HepG2 (cell line): ENCODE measurements at regions not wholly inside any gene's neighbourhood (a gene's known extent, or its start where the extent isn't known, plus 50 kb on each side); places are given as distances from the start of the nearest gene placed in this dataset.

Experiments
- ETV6 ChIP-seq: sonication (generic); formaldehyde crosslinking; conservative IDR thresholded peaks from 2 replicates; pipeline ENCODE4 v1.4.0; 2020; ENCODE audit warnings: missing genetic modification reagents
- KLF12 ChIP-seq: sonication (generic); formaldehyde crosslinking; IDR thresholded peaks from 2 replicates; pipeline ENCODE4 v1.4.0; 2020; ENCODE audit warnings: missing genetic modification reagents, borderline replicate concordance
- RCOR2 ChIP-seq: IDR thresholded peaks from 2 replicates; pipeline ENCODE4 v1.6.1; 2016; ENCODE audit warnings: missing biosample characterization, missing genetic modification reagents
- SIX4 ChIP-seq: sonication (generic); formaldehyde crosslinking; IDR thresholded peaks from 2 replicates; pipeline ENCODE4 v1.4.0; 2020; ENCODE audit warnings: missing genetic modification reagents
- YEATS2 ChIP-seq: sonication (generic); formaldehyde crosslinking; IDR thresholded peaks from 2 replicates; pipeline ENCODE4 v1.4.0; 2020; ENCODE audit warnings: missing genetic modification reagents, borderline replicate concordance
- ZNF101 ChIP-seq: sonication (generic); formaldehyde crosslinking; IDR thresholded peaks from 2 replicates; pipeline ENCODE4 v1.4.0; 2020; ENCODE audit warnings: mild to moderate bottlenecking, low read depth, missing genetic modification reagents, borderline replicate concordance
- ZNF441 ChIP-seq: sonication (generic); formaldehyde crosslinking; IDR thresholded peaks from 2 replicates; pipeline ENCODE4 v1.7.0; 2021; ENCODE audit warnings: missing genetic modification reagents, borderline replicate concordance
- ZNF549 ChIP-seq: sonication (generic); formaldehyde crosslinking; IDR thresholded peaks from 2 replicates; pipeline ENCODE4 v1.5.0; 2020; ENCODE audit warnings: missing genetic modification reagents
- TF ChIP-seq, protein P1 (sequence below): sonication (generic); formaldehyde crosslinking; IDR thresholded peaks from 2 replicates; pipeline ENCODE4 v1.4.0; 2020; ENCODE audit warnings: low read depth, mild to moderate bottlenecking, missing genetic modification reagents
- TF ChIP-seq, protein P2 (sequence below): sonication (generic); formaldehyde crosslinking; IDR thresholded peaks from 2 replicates; pipeline ENCODE4 v1.9.0; 2021; ENCODE audit warnings: missing genetic modification reagents, mild to moderate bottlenecking, borderline replicate concordance
- TF ChIP-seq, protein P3 (sequence below): sonication (generic); formaldehyde crosslinking; conservative IDR thresholded peaks from 2 replicates; pipeline ENCODE4 v1.4.0; 2020; ENCODE audit warnings: missing genetic modification reagents
- TF ChIP-seq, protein P4 (sequence below): sonication (generic); formaldehyde crosslinking; IDR thresholded peaks from 2 replicates; pipeline ENCODE4 v1.5.0; 2020; ENCODE audit warnings: mild to moderate bottlenecking, missing genetic modification reagents
- TF ChIP-seq, protein P5 (sequence below): sonication (generic); formaldehyde crosslinking; IDR thresholded peaks from 2 replicates; pipeline ENCODE4 v1.4.0; 2020; ENCODE audit warnings: missing genetic modification reagents, borderline replicate concordance

DNA sequence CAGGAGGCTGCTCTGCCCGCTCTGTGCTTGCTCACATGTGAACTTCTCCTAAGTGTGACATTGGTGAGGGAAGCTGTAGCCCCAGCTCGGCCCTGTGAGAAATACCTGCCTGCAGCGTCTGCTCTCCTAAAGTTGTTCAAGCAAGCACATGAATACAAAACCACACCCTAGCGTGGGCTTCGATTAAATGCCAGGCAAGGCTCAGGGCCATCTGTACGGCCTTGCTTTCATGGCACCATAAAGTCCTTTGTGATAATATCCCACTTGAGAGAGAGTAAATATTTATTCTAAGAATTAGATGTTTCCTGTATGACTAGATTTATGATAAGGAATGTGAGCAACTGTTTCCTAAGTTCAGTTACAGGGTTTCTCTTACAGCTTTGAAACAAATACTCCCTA lies 262.8 kb upstream of the KLF14 start (continued):
- TF ChIP-seq, protein P1, sequence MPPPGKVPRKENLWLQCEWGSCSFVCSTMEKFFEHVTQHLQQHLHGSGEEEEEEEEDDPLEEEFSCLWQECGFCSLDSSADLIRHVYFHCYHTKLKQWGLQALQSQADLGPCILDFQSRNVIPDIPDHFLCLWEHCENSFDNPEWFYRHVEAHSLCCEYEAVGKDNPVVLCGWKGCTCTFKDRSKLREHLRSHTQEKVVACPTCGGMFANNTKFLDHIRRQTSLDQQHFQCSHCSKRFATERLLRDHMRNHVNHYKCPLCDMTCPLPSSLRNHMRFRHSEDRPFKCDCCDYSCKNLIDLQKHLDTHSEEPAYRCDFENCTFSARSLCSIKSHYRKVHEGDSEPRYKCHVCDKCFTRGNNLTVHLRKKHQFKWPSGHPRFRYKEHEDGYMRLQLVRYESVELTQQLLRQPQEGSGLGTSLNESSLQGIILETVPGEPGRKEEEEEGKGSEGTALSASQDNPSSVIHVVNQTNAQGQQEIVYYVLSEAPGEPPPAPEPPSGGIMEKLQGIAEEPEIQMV (CRISPR knock-in tag), result no peak
- TF ChIP-seq ZNF549 (CRISPR knock-in tag), result no peak
- TF ChIP-seq, protein P2, sequence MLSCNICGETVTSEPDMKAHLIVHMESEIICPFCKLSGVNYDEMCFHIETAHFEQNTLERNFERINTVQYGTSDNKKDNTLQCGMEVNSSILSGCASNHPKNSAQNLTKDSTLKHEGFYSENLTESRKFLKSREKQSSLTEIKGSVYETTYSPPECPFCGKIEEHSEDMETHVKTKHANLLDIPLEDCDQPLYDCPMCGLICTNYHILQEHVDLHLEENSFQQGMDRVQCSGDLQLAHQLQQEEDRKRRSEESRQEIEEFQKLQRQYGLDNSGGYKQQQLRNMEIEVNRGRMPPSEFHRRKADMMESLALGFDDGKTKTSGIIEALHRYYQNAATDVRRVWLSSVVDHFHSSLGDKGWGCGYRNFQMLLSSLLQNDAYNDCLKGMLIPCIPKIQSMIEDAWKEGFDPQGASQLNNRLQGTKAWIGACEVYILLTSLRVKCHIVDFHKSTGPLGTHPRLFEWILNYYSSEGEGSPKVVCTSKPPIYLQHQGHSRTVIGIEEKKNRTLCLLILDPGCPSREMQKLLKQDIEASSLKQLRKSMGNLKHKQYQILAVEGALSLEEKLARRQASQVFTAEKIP (CRISPR knock-in tag), result no peak
- TF ChIP-seq, protein P3, sequence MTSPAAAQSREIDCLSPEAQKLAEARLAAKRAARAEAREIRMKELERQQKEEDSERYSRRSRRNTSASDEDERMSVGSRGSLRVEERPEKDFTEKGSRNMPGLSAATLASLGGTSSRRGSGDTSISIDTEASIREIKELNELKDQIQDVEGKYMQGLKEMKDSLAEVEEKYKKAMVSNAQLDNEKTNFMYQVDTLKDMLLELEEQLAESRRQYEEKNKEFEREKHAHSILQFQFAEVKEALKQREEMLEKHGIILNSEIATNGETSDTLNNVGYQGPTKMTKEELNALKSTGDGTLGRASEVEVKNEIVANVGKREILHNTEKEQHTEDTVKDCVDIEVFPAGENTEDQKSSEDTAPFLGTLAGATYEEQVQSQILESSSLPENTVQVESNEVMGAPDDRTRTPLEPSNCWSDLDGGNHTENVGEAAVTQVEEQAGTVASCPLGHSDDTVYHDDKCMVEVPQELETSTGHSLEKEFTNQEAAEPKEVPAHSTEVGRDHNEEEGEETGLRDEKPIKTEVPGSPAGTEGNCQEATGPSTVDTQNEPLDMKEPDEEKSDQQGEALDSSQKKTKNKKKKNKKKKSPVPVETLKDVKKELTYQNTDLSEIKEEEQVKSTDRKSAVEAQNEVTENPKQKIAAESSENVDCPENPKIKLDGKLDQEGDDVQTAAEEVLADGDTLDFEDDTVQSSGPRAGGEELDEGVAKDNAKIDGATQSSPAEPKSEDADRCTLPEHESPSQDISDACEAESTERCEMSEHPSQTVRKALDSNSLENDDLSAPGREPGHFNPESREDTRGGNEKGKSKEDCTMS (CRISPR knock-in tag), result no peak
- 0 out of 2 replicates have a peak, but pooled peaks have one; percentile 22 for TF ChIP-seq ETV6 (CRISPR knock-in tag)
- TF ChIP-seq, protein P4, sequence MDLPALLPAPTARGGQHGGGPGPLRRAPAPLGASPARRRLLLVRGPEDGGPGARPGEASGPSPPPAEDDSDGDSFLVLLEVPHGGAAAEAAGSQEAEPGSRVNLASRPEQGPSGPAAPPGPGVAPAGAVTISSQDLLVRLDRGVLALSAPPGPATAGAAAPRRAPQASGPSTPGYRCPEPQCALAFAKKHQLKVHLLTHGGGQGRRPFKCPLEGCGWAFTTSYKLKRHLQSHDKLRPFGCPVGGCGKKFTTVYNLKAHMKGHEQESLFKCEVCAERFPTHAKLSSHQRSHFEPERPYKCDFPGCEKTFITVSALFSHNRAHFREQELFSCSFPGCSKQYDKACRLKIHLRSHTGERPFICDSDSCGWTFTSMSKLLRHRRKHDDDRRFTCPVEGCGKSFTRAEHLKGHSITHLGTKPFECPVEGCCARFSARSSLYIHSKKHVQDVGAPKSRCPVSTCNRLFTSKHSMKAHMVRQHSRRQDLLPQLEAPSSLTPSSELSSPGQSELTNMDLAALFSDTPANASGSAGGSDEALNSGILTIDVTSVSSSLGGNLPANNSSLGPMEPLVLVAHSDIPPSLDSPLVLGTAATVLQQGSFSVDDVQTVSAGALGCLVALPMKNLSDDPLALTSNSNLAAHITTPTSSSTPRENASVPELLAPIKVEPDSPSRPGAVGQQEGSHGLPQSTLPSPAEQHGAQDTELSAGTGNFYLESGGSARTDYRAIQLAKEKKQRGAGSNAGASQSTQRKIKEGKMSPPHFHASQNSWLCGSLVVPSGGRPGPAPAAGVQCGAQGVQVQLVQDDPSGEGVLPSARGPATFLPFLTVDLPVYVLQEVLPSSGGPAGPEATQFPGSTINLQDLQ (CRISPR knock-in tag), result no peak
- no peak for TF ChIP-seq ZNF441 (CRISPR knock-in tag)
- TF ChIP-seq, protein P5, sequence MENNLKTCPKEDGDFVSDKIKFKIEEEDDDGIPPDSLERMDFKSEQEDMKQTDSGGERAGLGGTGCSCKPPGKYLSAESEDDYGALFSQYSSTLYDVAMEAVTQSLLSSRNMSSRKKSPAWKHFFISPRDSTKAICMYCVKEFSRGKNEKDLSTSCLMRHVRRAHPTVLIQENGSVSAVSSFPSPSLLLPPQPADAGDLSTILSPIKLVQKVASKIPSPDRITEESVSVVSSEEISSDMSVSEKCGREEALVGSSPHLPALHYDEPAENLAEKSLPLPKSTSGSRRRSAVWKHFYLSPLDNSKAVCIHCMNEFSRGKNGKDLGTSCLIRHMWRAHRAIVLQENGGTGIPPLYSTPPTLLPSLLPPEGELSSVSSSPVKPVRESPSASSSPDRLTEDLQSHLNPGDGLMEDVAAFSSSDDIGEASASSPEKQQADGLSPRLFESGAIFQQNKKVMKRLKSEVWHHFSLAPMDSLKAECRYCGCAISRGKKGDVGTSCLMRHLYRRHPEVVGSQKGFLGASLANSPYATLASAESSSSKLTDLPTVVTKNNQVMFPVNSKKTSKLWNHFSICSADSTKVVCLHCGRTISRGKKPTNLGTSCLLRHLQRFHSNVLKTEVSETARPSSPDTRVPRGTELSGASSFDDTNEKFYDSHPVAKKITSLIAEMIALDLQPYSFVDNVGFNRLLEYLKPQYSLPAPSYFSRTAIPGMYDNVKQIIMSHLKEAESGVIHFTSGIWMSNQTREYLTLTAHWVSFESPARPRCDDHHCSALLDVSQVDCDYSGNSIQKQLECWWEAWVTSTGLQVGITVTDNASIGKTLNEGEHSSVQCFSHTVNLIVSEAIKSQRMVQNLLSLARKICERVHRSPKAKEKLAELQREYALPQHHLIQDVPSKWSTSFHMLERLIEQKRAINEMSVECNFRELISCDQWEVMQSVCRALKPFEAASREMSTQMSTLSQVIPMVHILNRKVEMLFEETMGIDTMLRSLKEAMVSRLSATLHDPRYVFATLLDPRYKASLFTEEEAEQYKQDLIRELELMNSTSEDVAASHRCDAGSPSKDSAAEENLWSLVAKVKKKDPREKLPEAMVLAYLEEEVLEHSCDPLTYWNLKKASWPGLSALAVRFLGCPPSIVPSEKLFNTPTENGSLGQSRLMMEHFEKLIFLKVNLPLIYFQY (CRISPR knock-in tag), result no peak
- TF ChIP-seq RCOR2 (CRISPR knock-in tag), result peak; percentile 46; the same call in 1 of the 2 replicates
- TF ChIP-seq ZNF101 (CRISPR knock-in tag), result no peak
- no peak for TF ChIP-seq KLF12 (CRISPR knock-in tag)
- peak; percentile 27; the same call in 1 of the 2 replicates for TF ChIP-seq YEATS2 (CRISPR knock-in tag)
- TF ChIP-seq SIX4 (CRISPR knock-in tag), result peak; percentile 53; the same call in 1 of the 2 replicates
